GM19324 (cell line): ENCODE measurements at regions not wholly inside any gene's neighbourhood (a gene's known extent, or its start where the extent isn't known, plus 50 kb on each side); places are given as distances from the start of the nearest gene placed in this dataset.

Experiments
- ATAC-seq: cut with Tn5 transposase; IDR thresholded peaks from one replicate; pipeline ENCODE4 v1.9.1; 2021; ENCODE audit warnings: mild to moderate bottlenecking, moderate library complexity; ENCODE audit not compliant: unreplicated experiment, low FRiP score

- ATAC-seq = no peak
These were observed 473.0 kb upstream of the ROBO2 start for GRCh38 chr3:76566904-76567303.

GRCh38 chr3:76570436-76571057 lies 469.4 kb upstream of the ROBO2 start:
- ATAC-seq = no peak

GRCh38 chr3:76576201-76576600 lies 463.7 kb upstream of the ROBO2 start:
- ATAC-seq = no peak

- no peak for ATAC-seq
These were observed 457.8 kb upstream of the ROBO2 start for GRCh38 chr3:76582098-76582497.

- no peak for ATAC-seq
These were observed 457.1 kb upstream of the ROBO2 start for GRCh38 chr3:76582632-76583378.

- ATAC-seq = no peak
These were observed 454.0 kb upstream of the ROBO2 start for GRCh38 chr3:76585794-76586392.

GRCh38 chr3:76586471-76586870 lies 453.4 kb upstream of the ROBO2 start:
- ATAC-seq = no peak

GRCh38 chr3:76610150-76610549 lies 429.7 kb upstream of the ROBO2 start:
- no peak for ATAC-seq

- ATAC-seq = no peak
These were observed 424.2 kb upstream of the ROBO2 start for GRCh38 chr3:76615719-76616118.

- ATAC-seq = no peak
These were observed 415.7 kb upstream of the ROBO2 start for GRCh38 chr3:76624164-76624563.

GRCh38 chr3:76627236-76627635 lies 412.7 kb upstream of the ROBO2 start:
- ATAC-seq = no peak

GRCh38 chr3:76631251-76631650 lies 408.6 kb upstream of the ROBO2 start:
- no peak for ATAC-seq

GRCh38 chr3:76638006-76638405 lies 401.9 kb upstream of the ROBO2 start:
- no peak for ATAC-seq

- ATAC-seq = no peak
These were observed 396.1 kb upstream of the ROBO2 start for GRCh38 chr3:76643623-76644304.

- ATAC-seq = no peak
These were observed 395.6 kb upstream of the ROBO2 start for GRCh38 chr3:76644305-76644675.

- ATAC-seq = no peak
These were observed 394.2 kb upstream of the ROBO2 start for GRCh38 chr3:76645724-76646123.

- no peak for ATAC-seq
These were observed 392.9 kb upstream of the ROBO2 start for GRCh38 chr3:76646921-76647562.

- no peak for ATAC-seq
These were observed 388.1 kb upstream of the ROBO2 start for GRCh38 chr3:76651784-76652183.

GRCh38 chr3:76652524-76652923 lies 387.4 kb upstream of the ROBO2 start:
- ATAC-seq = no peak

- no peak for ATAC-seq
These were observed 386.2 kb upstream of the ROBO2 start for GRCh38 chr3:76653640-76654251.
